ENCODE measurements at regions not wholly inside any gene's neighbourhood (a gene's known extent, or its start where the extent isn't known, plus 50 kb on each side); places are given as distances from the start of the nearest gene placed in this dataset.

DNA sequence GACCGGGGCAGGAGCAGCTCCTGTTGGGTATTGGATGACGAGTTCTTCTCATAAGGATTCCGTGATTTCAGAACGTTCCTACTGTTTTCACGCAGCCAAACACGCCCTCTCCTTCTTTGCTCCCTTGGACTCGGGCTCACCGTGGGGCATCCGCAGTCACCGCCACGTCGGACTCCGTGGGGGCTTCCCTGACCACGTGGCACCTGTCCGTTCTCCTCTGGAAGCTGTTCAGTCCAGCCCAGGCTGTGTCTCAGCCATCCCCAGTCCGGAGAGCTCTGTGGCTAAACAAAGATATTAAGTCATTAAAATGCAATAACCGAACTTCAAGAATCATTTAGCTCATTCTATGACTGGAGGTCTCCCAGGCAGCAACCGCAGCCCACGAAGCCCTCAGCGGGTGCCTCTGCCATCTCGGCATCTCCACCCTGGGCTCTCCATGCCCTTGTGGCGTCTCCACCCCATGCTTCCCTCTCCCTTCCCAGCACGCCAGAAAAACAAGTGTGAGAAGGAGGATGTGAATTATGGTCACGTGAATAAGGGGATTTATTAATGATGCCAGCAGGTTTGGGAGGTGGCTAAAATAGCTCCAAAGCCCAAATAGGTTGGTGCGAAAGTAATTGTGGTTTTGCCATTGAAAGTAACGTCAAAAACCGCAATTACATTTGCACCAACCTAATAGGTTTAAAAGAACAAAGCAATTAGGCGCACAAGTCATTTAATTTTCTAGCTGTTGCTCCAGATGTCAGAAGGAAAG, 224.6 kb upstream of the PPP2R2D start:
- TF ChIP-seq, protein P1, sequence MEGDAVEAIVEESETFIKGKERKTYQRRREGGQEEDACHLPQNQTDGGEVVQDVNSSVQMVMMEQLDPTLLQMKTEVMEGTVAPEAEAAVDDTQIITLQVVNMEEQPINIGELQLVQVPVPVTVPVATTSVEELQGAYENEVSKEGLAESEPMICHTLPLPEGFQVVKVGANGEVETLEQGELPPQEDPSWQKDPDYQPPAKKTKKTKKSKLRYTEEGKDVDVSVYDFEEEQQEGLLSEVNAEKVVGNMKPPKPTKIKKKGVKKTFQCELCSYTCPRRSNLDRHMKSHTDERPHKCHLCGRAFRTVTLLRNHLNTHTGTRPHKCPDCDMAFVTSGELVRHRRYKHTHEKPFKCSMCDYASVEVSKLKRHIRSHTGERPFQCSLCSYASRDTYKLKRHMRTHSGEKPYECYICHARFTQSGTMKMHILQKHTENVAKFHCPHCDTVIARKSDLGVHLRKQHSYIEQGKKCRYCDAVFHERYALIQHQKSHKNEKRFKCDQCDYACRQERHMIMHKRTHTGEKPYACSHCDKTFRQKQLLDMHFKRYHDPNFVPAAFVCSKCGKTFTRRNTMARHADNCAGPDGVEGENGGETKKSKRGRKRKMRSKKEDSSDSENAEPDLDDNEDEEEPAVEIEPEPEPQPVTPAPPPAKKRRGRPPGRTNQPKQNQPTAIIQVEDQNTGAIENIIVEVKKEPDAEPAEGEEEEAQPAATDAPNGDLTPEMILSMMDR (IDR thresholded peaks at IDR 0.05): no peak
- no peak for TF ChIP-seq POLR2A (IDR thresholded peaks at IDR 0.05)

Data from body of pancreas (tissue), 4 donors.